ENCODE measurements at regions not wholly inside any gene's neighbourhood (a gene's known extent, or its start where the extent isn't known, plus 50 kb on each side); places are given as distances from the start of the nearest gene placed in this dataset.

DNA sequence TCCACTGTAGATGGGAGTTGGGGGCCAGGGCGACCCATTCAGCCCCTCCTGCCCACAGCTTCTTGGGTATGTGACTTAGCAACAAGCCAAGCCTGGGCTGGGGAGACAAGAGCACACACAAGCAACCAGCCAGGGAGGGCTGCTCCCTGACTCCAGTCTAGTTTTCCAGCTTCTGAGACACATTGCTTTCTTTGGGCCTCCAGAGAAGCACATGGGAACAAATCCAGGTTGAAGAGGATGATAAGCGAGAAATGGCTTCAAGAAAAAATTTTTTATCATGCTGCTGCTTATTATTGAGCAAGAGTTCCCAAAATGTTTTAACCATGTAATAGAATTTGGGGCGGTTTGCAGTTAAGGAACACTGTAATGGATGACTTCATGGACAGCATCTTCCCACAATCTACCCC is 173.7 kb downstream of the SOX9 start:
- Histone ChIP-seq H3K4me1 (peaks cover 8% of the 10 kb centered on the region), H3K9me3 (no peaks in the 10 kb centered on the region), H3K36me3 (no peaks in the 10 kb centered on the region), H3K4me3 (ENCODE audit: low read depth, low read length) (no peak overlapping the region), H3K27me3 (no peaks in the 10 kb centered on the region)
- TF ChIP-seq, protein P1, sequence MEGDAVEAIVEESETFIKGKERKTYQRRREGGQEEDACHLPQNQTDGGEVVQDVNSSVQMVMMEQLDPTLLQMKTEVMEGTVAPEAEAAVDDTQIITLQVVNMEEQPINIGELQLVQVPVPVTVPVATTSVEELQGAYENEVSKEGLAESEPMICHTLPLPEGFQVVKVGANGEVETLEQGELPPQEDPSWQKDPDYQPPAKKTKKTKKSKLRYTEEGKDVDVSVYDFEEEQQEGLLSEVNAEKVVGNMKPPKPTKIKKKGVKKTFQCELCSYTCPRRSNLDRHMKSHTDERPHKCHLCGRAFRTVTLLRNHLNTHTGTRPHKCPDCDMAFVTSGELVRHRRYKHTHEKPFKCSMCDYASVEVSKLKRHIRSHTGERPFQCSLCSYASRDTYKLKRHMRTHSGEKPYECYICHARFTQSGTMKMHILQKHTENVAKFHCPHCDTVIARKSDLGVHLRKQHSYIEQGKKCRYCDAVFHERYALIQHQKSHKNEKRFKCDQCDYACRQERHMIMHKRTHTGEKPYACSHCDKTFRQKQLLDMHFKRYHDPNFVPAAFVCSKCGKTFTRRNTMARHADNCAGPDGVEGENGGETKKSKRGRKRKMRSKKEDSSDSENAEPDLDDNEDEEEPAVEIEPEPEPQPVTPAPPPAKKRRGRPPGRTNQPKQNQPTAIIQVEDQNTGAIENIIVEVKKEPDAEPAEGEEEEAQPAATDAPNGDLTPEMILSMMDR (IDR thresholded peaks at IDR 0.05; ENCODE audit: low read depth, low read length): no peak
- DNase-seq: no peak

DNA sequence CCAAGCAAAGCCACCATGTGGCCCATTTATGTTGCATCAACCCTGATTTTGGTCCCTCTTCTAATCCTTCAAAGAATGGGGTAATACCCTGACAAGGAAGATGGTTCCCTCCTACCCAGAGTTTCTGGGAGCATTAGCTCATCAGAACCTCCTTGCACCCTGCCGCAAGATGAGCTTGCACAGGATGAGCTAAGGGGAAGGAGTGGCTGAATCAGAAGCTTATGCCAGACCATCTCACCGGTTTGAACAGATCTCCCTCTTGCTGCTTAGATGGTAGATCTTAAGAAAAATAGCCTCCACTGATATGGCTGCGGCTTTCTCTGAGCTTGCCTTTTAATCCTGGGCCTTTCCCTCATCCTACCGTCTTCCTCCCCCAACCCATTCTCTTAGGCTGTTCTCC is 175.1 kb downstream of the SOX9 start:
- Histone ChIP-seq H3K36me3 (no peaks in the 10 kb centered on the region), H3K9me3 (no peaks in the 10 kb centered on the region), H3K4me1 (peaks cover 8% of the 10 kb centered on the region), H3K4me3 (ENCODE audit: low read depth, low read length) (no peak overlapping the region), H3K27me3 (no peaks in the 10 kb centered on the region)
- TF ChIP-seq, protein P1 (IDR thresholded peaks at IDR 0.05; ENCODE audit: low read depth, low read length): no peak
- DNase-seq: no peak

DNA sequence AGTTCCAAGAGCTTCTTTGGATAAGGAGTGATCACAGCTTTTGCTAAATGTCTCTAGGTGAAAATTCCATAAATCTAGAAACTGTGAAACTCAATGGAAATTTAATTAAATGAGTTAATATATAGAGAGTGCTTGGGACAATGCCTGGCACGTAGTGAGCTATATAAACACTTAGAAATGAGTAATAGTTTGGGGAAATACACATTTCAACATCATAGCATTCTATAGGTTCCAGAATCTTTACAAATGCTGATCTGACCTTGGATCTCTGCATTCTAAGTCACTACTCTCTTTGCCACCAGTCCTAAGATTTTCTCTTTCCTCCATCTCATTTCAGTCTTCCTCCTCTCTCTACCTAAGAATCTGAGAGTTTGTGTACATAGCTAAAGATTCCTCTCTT is 175.6 kb downstream of the SOX9 start:
- H3K27me3 ChIP-seq: no peaks in the 10 kb centered on the region
- no peak for DNase-seq

DNA sequence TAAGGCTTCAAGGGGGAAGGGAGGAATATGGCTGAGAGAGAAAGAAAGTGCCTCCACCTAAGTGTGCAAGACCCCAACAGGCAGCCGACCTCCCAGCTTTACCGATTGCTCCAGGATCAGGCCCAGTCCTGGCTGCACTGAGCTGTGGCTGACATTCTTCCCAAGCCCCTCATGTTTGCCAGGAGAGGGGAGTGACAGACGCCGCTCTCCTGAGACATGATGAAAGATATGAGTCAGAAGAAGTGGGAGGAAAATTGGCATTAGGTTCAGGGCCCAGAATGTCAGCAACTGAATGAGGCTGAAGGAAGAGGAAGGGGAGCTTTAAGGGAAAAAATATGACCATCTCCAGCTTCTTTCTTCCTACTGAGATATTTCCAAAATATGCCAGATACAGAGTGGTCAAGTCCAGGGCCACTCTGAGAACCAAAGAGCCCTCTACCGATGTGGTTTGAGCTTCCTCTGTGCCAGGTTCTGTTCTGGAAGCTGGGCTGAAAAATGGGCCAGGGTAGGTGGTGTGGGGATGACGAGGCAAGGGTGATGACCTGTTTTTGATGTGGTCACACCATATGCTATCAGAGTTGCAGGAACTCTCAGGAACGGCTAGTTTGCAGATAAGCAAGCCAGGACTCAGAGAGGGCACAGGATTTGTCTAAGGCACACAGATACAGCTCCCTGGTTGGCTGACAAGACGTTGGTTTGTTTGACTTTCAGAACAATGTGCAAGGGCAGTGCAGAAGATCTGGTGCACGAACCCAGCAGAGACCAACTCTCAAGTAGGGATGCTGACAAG is 176.7 kb downstream of the SOX9 start:
- TF ChIP-seq, protein P1 (IDR thresholded peaks at IDR 0.05; ENCODE audit: low read depth, low read length): no peak
- Histone ChIP-seq H3K27me3 (no peaks in the 10 kb centered on the region), H3K36me3 (no peaks in the 10 kb centered on the region), H3K9me3 (no peaks in the 10 kb centered on the region), H3K4me3 (ENCODE audit: low read depth, low read length) (no peak overlapping the region), H3K4me1 (peaks cover 17% of the 10 kb centered on the region)
- peak; percentile 42 for DNase-seq

More for the DNA sequence above, 175.6 kb downstream of the SOX9 start:
- Histone ChIP-seq H3K9me3 (no peaks in the 10 kb centered on the region), H3K36me3 (no peaks in the 10 kb centered on the region), H3K4me1 (peaks cover 9% of the 10 kb centered on the region), H3K4me3 (ENCODE audit: low read depth, low read length) (no peak overlapping the region)
- TF ChIP-seq, protein P1 (IDR thresholded peaks at IDR 0.05; ENCODE audit: low read depth, low read length): no peak

DNA sequence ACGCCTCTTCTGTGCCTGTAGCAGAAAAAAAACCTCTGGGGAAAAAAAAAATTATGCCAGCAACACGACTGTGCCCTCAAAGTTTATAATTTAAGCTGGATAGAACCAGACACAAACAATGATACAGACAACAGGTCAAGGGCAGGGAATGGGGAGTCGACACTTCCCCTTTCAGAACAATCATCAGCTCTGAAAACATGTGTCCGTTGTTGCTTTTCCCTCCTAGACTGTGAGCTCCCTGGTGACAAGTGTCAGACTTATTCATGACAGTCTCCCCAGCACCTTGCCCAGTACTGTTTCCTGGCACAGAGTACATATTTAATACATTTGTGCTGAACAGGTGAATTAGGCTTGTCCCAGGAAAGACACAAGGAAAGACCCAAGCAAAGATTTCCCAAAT is 178.3 kb downstream of the SOX9 start:
- TF ChIP-seq, protein P1 (IDR thresholded peaks at IDR 0.05; ENCODE audit: low read depth, low read length): no peak
- Histone ChIP-seq H3K27me3 (no peaks in the 10 kb centered on the region), H3K4me3 (ENCODE audit: low read depth, low read length) (no peak overlapping the region), H3K36me3 (no peaks in the 10 kb centered on the region), H3K4me1 (peaks cover 17% of the 10 kb centered on the region), H3K9me3 (no peaks in the 10 kb centered on the region)
- DNase-seq: no peak

DNA sequence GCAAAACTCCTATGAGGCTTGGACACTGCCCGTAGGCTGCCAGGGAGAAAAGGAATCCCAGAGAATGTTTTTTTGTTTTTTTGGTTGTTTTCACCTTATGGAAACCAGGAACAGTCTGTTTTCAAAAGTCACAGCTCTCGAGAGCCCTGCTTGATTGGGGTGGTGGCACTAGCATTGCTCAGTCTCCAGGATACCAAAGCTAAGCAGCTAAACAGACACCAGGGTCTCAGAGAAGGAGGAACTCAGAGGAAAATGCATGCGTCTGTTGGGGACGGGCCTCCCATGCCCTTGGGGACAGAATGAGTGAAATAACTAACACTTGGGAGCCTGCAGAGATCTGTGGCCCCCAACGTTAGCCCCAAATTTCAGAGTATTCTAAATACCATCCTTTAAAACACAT is 178.8 kb downstream of the SOX9 start:
- TF ChIP-seq, protein P1 (IDR thresholded peaks at IDR 0.05; ENCODE audit: low read depth, low read length): no peak
- no peak for DNase-seq

More for the DNA sequence above, 178.8 kb downstream of the SOX9 start:
- H3K27me3 ChIP-seq: no peaks in the 10 kb centered on the region
- H3K9me3 ChIP-seq: no peaks in the 10 kb centered on the region
- H3K4me3 ChIP-seq (ENCODE audit: low read depth, low read length): no peak overlapping the region
- no peaks in the 10 kb centered on the region for H3K36me3 ChIP-seq
- H3K4me1 ChIP-seq: peaks cover 17% of the 10 kb centered on the region

All from BE2C (cell line).